H9 (cell line): ENCODE measurements at regions not wholly inside any gene's neighbourhood (a gene's known extent, or its start where the extent isn't known, plus 50 kb on each side); places are given as distances from the start of the nearest gene placed in this dataset.

Source experiments
- DNase-seq: peaks from one replicate; pipeline ENCODE4 v3.0.0-alpha.2; 2017
- H2AFZ ChIP-seq: one replicate; pipeline ENCODE4 v1.6.1; 2013; ENCODE audit warnings: mild to moderate bottlenecking, low read length, control low read depth, moderate library complexity
- H2AK5ac ChIP-seq: 2 replicates; pipeline ENCODE4 v1.6.1; 2013; ENCODE audit warnings: low read length, control low read depth, mixed read lengths; ENCODE audit not compliant: insufficient read length
- H2BK120ac ChIP-seq: one replicate; pipeline ENCODE4 v1.6.1; 2013; ENCODE audit warnings: low read depth, mild to moderate bottlenecking, low read length, control low read depth, inconsistent platforms; ENCODE audit not compliant: poor library complexity, severe bottlenecking
- H2BK12ac ChIP-seq: 2 replicates; pipeline ENCODE4 v1.6.1; 2013; ENCODE audit warnings: low read length, control low read depth, mixed read lengths, low read depth; ENCODE audit not compliant: insufficient read length
- H2BK15ac ChIP-seq: 2 replicates; pipeline ENCODE4 v1.6.1; 2013; ENCODE audit warnings: low read depth, low read length, control low read depth
- H2BK20ac ChIP-seq: one replicate; pipeline ENCODE4 v1.6.1; 2013; ENCODE audit warnings: low read depth, mild to moderate bottlenecking, low read length, control low read depth, inconsistent platforms; ENCODE audit not compliant: poor library complexity, severe bottlenecking
- H2BK5ac ChIP-seq: 2 replicates; pipeline ENCODE4 v1.6.1; 2013; ENCODE audit warnings: low read length, control low read depth, mixed read lengths; ENCODE audit not compliant: insufficient read length
- H3K14ac ChIP-seq: 2 replicates; pipeline ENCODE4 v1.6.1; 2013; ENCODE audit warnings: low read length, control low read depth; ENCODE audit not compliant: insufficient read depth
- H3K18ac ChIP-seq: 2 replicates; pipeline ENCODE4 v1.6.1; 2013; ENCODE audit warnings: low read depth, mild to moderate bottlenecking, mixed read lengths, low read length, control low read depth; ENCODE audit not compliant: insufficient read length
- H3K23ac ChIP-seq: 2 replicates; pipeline ENCODE4 v1.6.1; 2013; ENCODE audit warnings: low read length, control low read depth, mixed read lengths, low read depth; ENCODE audit not compliant: insufficient read length
- H3K23me2 ChIP-seq: 2 replicates; pipeline ENCODE4 v1.6.1; 2013; ENCODE audit warnings: low read depth, mild to moderate bottlenecking, mixed read lengths, low read length, control low read depth; ENCODE audit not compliant: insufficient read length, poor library complexity, severe bottlenecking
- H3K27ac ChIP-seq: 2 replicates; pipeline ENCODE4 v1.5.1; 2013; ENCODE audit warnings: low read length, control low read depth, mixed read lengths, low read depth; ENCODE audit not compliant: insufficient read length
- H3K27me3 ChIP-seq: 2 replicates; pipeline ENCODE4 v1.6.1; 2013; ENCODE audit warnings: low read length, control low read depth, inconsistent platforms; ENCODE audit not compliant: insufficient read depth
- H3K4ac ChIP-seq: 2 replicates; pipeline ENCODE4 v1.6.1; 2013; ENCODE audit warnings: low read depth, mild to moderate bottlenecking, control low read depth, inconsistent platforms, low read length, moderate library complexity
- H3K4me1 ChIP-seq: 2 replicates; pipeline ENCODE4 v1.6.1; 2013; ENCODE audit warnings: low read length, control low read depth, inconsistent platforms; ENCODE audit not compliant: insufficient read depth
- H3K4me2 ChIP-seq: 2 replicates; pipeline ENCODE4 v1.6.1; 2013; ENCODE audit warnings: low read length, control low read depth, mixed read lengths; ENCODE audit not compliant: insufficient read length, insufficient read depth
- H3K56ac ChIP-seq: 2 replicates; pipeline ENCODE4 v1.6.1; 2013; ENCODE audit warnings: low read depth, mild to moderate bottlenecking, mixed read lengths, low read length, control low read depth; ENCODE audit not compliant: insufficient read length
- H3K79me1 ChIP-seq: 2 replicates; pipeline ENCODE4 v1.6.1; 2013; ENCODE audit warnings: low read depth, mild to moderate bottlenecking, moderate library complexity, low read length, control low read depth, inconsistent platforms; ENCODE audit not compliant: insufficient read depth, poor library complexity, severe bottlenecking
- H3K79me2 ChIP-seq: 2 replicates; pipeline ENCODE4 v1.6.1; 2013; ENCODE audit warnings: low read length, control low read depth, inconsistent platforms; ENCODE audit not compliant: insufficient read depth
- H3K9ac ChIP-seq: 2 replicates; pipeline ENCODE4 v1.6.1; 2013; ENCODE audit warnings: low read length, control low read depth, mixed read lengths; ENCODE audit not compliant: insufficient read length; ENCODE audit errors: extremely low read depth
- H3K9me3 ChIP-seq: one replicate; pipeline ENCODE4 v1.6.1; 2013; ENCODE audit warnings: low read depth, low read length, inconsistent platforms; ENCODE audit not compliant: control insufficient read depth
- H3T11ph ChIP-seq: one replicate; pipeline ENCODE4 v1.6.1; 2013; ENCODE audit warnings: mild to moderate bottlenecking, low read length, control low read depth, inconsistent platforms
- H4K20me1 ChIP-seq: one replicate; pipeline ENCODE4 v1.6.1; 2013; ENCODE audit not compliant: control insufficient read depth, insufficient read length, insufficient read depth
- H4K5ac ChIP-seq: 2 replicates; pipeline ENCODE4 v1.6.1; 2013; ENCODE audit warnings: low read depth, mild to moderate bottlenecking, mixed read lengths, low read length, control low read depth; ENCODE audit not compliant: insufficient read length
- H4K8ac ChIP-seq: replicated peaks from 2 replicates; pipeline ENCODE4 v1.6.1; 2013; ENCODE audit warnings: low read length, control low read depth, mixed read lengths, low read depth; ENCODE audit not compliant: insufficient read length
- H4K91ac ChIP-seq: 2 replicates; pipeline ENCODE4 v1.6.1; 2013; ENCODE audit warnings: low read depth, mild to moderate bottlenecking, moderate library complexity, mixed read lengths, low read length, control low read depth; ENCODE audit not compliant: insufficient read length
- H3K27ac Mint-ChIP-seq, 3 experiments: 2 replicates in 2 of 3; 3 replicates in 1 of 3; pipeline ENCODE4 v1.8.0; 2020 to 2021; ENCODE audit warnings: mixed read lengths in 3 of 3, mild to moderate bottlenecking in 1 of 3, moderate library complexity in 1 of 3
- H3K27me3 Mint-ChIP-seq: 2 replicates; pipeline ENCODE4 v1.8.0; 2021; ENCODE audit warnings: low read depth, mild to moderate bottlenecking, moderate library complexity, mixed read lengths
- H3K36me3 Mint-ChIP-seq, 3 experiments: 2 replicates in 2 of 3; 3 replicates in 1 of 3; pipeline ENCODE4 v1.8.0; 2020 to 2021; ENCODE audit warnings: low read depth in 3 of 3, mixed read lengths in 3 of 3; ENCODE audit not compliant: insufficient read depth in 1 of 3
- H3K4me1 Mint-ChIP-seq, 2 experiments: 2 replicates each; pipeline ENCODE4 v1.8.0; 2020; ENCODE audit warnings: mixed read lengths in 2 of 2
- H3K4me3 Mint-ChIP-seq, 2 experiments: 2 replicates in 1 of 2; 3 replicates in 1 of 2; pipeline ENCODE4 v1.8.0; 2020 to 2021; ENCODE audit warnings: mild to moderate bottlenecking in 2 of 2, mixed read lengths in 2 of 2, moderate library complexity in 1 of 2
- H3K9me3 Mint-ChIP-seq, 2 experiments: 2 replicates in 1 of 2; 3 replicates in 1 of 2; pipeline ENCODE4 v1.8.0; 2020; ENCODE audit warnings: mild to moderate bottlenecking in 2 of 2, mixed read lengths in 2 of 2, moderate library complexity in 1 of 2
- CTCF ChIP-seq: fragments of 200-600 bp; sonication (generic); conservative IDR thresholded peaks from 3 replicates; pipeline ENCODE4 v1.8.0; 2021; ENCODE audit warnings: antibody characterized with exemption, mild to moderate bottlenecking
- WGBS: extraction: QIAGEN DNeasy Blood & Tissue Kit; methylation state at CpG from one replicate; pipeline ENCODE4 v1.1.7; 2013; ENCODE audit warnings: missing lambda C conversion rate, low lambda C conversion rate, mixed read lengths; ENCODE audit not compliant: insufficient read length; ENCODE audit errors: extremely low coverage; 5-methylcytosine and 5-hydroxymethylcytosine counted together

- Histone ChIP-seq H3K18ac (no peak overlapping the region), H2BK15ac (no peak overlapping the region), H3K27ac (no peak overlapping the region), H4K5ac (no peak overlapping the region), H3T11ph (no peak overlapping the region), H2BK20ac (no peak overlapping the region), H3K4ac (no peak overlapping the region), H4K91ac (no peak overlapping the region), H3K4me2 (no peak overlapping the region), H3K27me3 (no peaks in the 10 kb centered on the region), H3K4me1 (no peaks in the 10 kb centered on the region), H2BK120ac (no peak overlapping the region), H3K79me2 (no peaks in the 10 kb centered on the region), H4K8ac (no peak overlapping the region), H2BK12ac (no peak overlapping the region), H3K9ac (no peak overlapping the region), H2AK5ac (no peak overlapping the region), H3K9me3 (no peaks in the 10 kb centered on the region), H3K56ac (no peak overlapping the region), H3K23ac (no peak overlapping the region), H3K23me2 (no peaks in the 10 kb centered on the region), H3K14ac (no peak overlapping the region), H2AFZ (no peak overlapping the region), H2BK5ac (no peak overlapping the region), H3K79me1 (no peaks in the 10 kb centered on the region), H4K20me1 (no peaks in the 10 kb centered on the region)
- WGBS = no CpG with 5 or more reads among the region's 8 CpGs
- Mint-ChIP-seq H3K27me3 (no peaks in the 10 kb centered on the region; the same call in 1 of the 2 replicates), H3K36me3 (peaks cover 0 to 4% (median 1%) of the 10 kb centered on the region in 3 experiments; a peak in 1 of 7 replicates), H3K4me3 (no peak overlapping the region), H3K4me1 (no peaks in the 10 kb centered on the region), H3K27ac (no peak overlapping the region), H3K9me3 (peaks cover 5% of the 10 kb centered on the region in 2 experiments; a peak in 3 of 5 replicates)
- TF ChIP-seq CTCF = no peak
- DNase-seq = no peak
Observed at GRCh38 chr5:174610968-174611367, 113.4 kb upstream of the MSX2 start.
